GM18499 (cell line): ENCODE measurements at regions not wholly inside any gene's neighbourhood (a gene's known extent, or its start where the extent isn't known, plus 50 kb on each side); places are given as distances from the start of the nearest gene placed in this dataset.
"Not testable (repeated sequence)": the region's sequence is repeated elsewhere in the genome, so short reads cannot be mapped to it uniquely, and the experiment has no call there.

Source experiments
- ATAC-seq: cut with Tn5 transposase; IDR thresholded peaks from one replicate; pipeline ENCODE4 v1.9.1; 2021; ENCODE audit warnings: moderate number of reproducible peaks; ENCODE audit not compliant: insufficient read depth, unreplicated experiment

DNA sequence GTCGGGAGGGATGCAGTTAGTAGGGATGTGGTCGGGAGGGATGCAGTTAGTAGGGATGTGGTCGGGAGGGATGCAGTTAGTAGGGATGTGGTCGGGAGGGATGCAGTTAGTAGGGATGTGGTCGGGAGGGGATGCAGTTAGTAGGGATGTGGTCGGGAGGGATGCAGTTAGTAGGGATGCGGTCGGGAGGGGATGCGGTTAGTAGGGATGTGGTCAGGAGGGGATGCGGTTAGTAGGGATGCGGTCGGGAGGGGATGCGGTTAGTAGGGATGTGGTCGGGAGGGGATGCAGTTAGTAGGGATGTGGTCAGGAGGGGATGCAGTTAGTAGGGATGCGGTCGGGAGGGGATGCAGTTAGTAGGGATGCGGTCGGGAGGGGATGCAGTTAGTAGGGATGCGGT lies 96.2 kb downstream of the BDH1 start:
- ATAC-seq = not testable (repeated sequence)

DNA sequence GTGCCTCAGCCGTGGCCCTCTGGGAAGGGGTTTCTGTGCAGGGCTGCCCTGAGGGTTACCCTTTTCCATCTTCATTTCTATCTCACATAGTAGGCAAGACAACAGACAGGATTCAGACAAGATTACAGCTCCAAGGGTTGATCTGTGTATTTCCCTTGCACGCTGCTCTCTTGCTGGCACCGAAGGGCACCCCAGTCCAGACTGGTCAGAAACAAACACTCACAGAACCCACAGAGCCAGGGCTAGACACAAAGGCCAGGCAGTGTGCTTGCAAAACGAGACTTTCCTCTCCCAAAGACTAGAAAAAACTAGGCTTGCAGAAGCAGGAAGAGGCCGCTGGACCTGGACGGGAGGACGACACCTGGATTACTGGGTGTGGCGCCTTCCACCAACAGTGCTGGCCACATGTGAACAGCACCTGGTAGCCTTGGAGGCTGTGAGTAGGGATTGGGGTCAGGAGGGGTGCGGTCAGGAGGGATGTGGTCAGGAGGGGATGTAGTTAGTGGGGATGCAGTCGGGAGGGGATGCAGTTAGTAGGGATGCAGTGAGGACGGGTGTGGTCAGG lies 96.8 kb downstream of the BDH1 start:
- no peak for ATAC-seq

DNA sequence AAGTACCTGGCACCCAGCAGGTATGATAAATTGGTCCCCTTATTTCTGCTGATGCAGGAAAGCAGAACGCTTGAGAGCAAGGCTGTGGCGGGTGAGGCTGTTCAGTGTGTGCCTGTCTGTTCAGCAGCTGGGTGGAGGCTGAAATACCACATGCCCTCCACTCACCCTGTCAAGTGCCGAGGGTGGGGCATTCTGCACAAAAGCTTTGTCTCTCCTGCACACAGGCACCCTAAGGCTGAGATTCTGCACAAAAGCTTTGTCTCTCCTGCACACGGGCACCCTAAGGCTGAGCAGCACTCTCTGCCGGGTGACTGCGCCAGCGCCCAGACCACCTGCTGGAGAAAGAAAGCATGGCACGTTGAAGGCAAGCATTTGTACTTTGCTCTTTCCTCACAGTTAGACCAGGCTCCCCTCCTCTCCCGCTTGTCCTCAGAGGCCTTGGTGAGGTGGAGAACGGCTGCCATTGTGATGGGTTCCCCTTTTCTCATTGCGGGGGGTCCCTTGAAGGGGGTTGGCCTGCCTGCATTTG lies 97.5 kb downstream of the BDH1 start:
- ATAC-seq = no peak

DNA sequence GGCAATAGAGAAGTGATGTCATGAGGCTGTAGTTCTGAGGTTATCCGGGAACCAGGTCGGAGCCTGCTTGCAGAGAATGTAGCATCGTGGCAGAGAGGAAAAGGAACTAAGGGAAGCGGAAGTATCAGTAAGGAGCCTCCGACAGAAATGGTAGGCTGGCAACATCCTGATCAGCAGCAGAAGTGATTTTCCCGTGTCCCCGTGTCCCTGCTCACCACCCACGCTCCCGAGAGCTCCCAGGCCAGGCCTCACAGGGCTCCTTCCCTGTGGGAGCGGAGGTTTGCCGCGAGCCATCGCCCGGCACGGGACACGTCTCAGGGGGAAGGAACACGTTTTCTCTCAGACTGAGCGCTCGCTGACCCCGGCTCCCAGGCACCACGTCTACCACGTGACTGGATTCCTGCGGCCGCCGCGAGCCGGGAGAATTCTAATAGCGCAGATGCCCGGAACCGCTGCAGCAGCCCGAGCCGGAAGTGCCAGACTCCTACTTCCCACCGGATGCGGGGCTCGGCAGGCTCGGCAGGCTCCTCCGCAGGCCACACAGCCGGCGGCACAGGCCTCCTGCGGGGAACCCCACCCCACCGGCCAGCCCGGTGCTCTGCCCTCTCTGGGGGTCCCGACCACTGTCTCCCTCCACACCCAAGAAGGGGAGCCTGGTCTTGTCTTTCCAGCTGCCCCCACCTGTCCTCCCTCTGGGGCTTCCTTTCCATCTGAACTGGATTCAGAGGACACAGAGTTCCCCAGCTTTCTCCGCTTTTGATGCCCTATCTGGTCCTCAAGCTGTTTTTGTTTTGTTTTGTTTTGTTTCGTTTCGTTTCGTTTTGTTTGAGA lies 99.3 kb downstream of the BDH1 start:
- no peak for ATAC-seq

DNA sequence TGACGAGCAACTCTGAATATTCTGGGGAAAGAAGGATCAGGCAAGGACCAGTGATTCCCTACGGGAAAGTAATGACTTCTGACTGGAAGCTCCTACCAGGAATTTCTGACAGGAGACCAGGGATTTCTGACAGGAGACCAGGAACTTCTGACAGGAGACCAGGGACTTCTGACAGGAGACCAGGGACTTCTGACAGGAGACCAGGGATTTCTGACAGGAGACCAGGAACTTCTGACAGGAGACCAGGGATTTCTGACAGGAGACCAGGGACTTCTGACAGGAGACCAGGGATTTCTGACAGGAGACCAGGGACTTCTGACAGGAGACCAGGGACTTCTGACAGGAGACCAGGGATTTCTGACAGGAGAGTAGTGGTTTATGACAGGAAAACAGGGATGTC lies 100.9 kb downstream of the BDH1 start:
- ATAC-seq = not testable (repeated sequence)

DNA sequence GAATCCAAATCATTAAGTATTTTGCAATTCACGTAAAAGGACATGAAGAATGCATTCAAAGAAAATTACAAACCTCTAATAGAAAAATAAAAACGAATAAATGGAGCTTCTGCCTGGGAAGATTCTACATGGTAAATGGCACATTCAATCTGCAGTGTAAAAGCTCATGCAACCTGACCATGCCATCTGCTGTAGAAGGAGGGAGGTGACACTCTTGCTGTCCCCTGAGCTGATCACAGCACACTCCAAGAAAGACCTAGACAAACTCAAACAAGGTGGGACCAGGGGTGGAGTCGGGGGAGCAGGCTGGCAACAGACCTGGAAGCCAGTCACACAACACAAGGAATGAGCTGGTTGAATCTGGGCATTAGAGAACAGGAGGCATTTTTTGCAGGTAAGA lies 101.8 kb downstream of the BDH1 start:
- no peak for ATAC-seq

DNA sequence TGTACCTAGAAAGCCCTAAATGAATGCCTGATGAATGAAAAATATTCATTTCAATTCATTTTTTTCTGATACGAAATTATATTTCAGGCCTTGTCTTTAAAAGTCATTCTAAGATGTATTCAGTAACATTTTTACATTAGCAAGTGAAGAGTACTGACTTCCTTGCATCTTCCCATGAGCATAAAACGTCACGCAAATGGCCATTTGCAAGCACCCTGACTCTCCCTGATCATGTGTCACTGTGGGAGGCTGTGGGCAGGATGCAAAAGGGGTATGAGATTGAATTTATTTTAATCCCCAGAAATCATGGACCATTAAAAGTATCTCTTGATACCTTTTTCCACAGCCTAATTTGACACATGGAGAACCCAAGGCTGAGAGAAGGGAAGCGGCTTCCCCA lies 105.0 kb downstream of the BDH1 start:
- no peak for ATAC-seq

DNA sequence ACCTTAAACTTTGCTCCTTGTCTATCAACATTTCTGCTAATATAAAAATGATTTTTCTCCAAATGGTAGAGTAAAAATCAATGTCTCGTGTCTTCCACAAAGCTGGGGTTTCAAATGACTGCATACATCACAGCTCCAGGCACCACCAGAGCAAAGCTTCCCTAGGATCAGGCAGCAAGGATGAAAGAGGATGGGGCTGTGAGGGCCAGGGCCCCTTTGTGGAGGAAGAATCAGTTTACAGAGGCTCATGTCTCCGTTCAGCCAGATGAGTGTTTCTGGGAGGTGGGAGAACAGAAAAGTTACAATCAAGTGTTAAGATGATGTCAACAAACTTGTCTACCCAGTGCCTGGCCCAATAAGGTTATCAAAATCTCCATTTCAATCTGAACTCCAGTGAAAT lies 105.5 kb downstream of the BDH1 start:
- ATAC-seq = no peak

DNA sequence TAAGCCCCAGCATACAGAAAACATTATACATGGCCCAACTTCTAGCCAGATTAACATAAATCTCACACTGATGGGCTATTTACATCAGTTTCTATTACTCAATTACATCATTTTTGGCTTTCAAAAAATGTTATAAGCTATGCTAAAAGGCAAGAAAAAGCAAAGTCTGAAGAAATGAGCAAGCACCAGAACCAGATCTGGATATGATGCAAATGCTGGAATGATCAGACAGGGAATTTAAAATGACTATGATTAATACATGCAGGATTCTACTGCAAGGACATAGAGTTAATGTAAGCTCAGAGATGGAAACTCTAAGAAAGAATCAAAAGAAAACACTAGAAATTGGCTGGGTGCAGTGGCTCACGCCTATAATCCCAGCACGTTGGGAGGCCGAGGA lies 106.6 kb downstream of the BDH1 start:
- ATAC-seq = not testable (repeated sequence)

DNA sequence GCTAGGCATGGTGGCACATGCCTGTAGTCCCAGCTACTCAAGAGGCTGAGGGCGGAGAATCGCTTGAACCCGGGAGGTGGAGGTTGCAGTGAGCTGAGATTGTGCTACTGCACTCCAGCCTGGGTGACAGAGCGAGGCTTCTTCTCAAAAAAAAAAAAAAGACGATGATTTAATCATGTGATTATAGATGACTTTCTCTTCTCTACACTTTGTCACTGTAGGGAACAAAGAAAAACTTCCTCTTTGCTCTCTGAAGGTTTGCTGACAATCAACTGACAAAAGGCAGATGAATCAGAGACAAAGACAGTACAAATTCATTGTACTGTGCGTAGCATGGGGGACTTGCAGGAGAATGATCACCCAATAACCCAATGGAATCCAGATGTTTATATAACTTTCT lies 108.0 kb downstream of the BDH1 start:
- ATAC-seq = not testable (repeated sequence)

DNA sequence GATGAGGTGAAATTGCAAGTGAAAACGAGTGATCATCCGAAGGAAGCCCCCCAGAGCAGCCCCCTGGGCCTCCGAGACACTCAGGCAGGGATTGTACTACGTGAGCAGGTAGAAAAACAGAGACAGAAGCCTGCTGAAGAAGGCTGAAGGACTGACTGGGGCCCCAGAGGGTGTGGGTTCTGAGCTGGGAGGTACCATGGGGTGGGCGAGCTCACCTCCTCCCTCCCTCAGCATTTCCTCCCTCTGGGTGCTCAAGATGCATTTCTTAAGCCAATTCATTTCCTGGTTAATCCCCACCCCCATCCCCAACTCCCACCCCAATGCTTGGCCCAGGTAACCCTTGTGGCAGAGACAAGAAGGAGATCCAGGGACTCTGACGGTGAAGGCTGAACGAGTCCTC lies 108.7 kb downstream of the BDH1 start:
- ATAC-seq = no peak

DNA sequence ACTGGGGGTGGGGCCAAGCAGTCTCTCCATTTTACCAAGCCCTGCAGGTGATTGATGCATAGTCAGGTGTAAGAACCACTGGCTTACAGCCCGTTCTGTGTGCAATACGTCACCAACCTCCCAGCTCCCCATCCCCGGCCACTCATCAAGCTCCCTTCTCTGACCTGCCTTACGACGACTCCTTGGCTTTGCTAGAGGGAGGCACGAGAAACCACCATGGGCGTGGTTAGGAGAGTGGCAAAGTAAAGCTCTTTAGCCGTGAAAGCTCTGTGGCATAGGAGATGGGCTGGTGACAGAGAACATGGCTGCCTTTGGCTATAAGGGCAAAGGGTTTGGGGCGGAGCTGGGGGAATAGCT lies 109.1 kb downstream of the BDH1 start:
- ATAC-seq = no peak

DNA sequence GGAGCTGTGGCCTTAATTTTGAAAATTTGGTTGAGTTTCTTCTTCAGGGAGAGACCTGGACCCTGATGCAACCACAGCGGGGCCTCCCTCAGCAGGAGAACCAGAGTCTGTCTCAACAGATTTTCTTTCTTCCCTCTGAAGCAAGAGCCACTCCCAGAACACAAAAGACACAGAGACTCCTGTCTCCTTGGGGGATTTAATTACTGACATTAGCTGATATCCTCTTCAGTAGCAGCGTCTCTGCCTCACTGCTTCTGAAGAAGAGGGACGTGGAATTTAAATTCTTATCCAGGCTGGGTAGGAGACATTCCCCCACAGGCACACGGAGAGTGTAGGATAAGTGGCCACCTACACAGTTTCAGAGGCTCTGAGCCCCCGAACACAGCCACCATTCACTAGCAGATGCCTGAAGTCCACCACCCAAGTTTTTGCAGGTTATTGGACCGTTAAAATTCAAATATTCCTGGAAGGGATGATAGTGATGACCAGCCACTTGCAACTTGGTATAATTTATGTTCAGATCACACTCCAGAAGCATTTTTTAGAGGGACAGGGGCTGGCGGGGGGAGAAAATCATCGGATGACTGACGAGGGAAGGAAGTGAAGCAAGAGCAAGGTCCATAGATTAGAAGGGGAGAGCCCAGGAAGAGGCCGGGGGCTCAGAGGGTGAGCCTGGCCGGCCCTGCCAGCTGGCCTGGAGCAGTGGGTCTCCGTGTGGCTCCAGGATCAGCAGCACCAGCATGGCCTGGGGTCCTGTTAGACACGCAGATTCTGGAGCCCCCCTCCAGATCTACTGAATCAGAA lies 109.7 kb downstream of the BDH1 start:
- no peak for ATAC-seq

DNA sequence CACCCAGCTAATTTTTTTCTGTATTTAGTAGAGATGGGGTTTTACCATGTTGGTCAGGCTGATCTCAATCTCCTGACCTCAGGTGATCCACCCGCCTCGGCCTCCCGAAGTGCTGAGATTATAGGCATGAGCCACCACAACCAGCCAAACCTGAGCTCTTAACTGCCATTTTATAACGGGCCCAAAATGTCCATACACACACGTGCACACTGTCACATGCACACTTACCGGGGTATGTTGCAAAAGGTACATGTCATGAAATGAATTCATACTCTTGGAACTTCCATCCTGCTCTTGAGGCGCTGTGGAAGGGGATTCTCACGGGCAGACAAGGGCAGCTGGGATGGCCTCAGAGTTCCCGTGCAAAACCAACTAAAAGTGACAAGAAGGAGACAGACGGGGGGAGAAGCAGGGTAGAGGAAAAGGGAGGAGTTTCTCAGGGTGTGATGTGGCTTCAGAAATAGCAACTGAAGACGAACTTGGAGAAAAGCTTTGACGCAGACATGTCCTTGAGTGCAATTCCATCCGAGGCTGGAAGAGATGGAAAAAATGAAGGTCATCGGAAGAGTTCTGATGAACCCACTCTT lies 110.9 kb downstream of the BDH1 start:
- ATAC-seq = no peak

DNA sequence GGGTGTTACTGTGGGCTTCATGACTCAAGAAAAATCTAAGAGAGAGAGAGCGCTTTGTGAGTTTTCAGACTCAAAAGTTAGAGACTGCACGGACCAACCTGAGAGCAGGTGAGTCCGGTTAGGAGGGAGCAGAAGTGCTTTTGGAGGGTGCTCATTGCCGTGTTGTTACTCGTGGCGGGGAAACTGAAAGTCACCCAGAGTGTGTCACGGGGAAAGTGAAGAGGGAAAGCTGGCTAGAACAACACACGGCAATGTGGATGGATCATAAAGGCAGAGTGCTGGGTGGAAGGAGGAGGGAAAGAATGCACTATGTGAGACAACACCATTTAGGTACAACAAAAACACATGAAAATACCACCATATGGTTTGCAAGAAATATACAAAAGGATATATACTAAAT lies 112.3 kb downstream of the BDH1 start:
- ATAC-seq = no peak

DNA sequence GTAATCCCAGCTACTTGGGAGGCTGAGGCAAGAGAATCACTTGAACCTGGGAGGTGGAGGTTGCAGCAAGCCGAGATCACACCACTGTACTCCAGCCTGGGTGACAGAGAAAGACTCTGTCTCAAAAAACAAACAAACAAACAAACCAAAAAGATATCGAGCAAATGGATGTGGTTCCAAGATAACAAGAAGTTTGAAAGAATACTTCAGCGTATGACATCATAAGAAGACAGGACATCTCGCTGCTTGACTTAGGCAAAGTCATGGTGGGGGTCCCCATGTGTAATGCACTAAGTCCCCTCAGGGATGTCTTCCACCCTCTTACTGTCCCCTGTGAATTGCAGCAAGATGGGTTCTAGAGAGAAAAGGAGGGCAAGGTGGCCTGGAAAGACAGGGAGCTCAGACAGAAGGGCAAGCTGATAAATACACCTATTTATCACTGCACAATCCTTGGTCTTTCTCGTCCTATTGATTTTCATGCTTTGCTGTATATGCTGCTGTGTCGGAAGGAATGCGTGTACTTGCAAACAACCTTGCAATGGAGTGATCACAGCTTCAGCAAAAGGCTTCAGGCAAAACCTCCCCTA lies 115.0 kb downstream of the BDH1 start:
- no peak for ATAC-seq

DNA sequence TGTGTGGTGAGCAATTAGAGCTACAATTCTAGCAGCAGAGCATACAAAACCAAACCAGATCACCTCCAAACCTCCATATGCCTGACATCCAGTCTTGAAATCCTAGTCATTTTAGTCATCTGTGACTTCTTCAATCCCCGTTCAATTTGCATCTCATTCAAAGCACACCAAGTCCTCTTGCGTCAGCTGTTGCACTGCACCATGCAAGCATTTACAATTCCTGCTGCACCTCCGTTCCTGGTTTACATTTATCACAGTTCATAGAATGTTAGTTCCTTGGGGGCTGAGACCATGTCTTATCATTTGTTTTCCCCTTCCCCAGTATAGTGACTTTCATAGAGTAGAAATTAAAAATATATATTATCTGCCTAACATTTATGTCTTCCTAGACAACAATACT lies 116.9 kb downstream of the BDH1 start:
- no peak for ATAC-seq

DNA sequence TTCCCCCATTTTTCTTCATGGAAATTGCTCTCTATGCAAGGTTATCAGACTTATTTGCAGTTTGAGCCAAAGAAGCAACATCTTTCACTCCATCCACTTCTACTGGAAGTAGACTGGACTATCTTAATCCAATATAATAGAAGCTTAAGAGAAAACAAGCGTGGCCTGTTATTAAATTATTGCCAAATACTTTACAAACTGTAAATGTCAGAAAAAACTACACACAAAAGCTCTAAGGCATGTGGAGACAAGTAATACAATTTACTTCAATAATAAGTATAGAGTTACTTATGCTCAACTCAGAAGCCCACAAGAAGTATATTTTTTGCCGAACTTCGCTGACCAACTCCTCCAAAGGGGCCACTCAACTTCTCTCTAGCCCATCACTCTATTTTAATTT lies 120.3 kb downstream of the BDH1 start:
- ATAC-seq = no peak

DNA sequence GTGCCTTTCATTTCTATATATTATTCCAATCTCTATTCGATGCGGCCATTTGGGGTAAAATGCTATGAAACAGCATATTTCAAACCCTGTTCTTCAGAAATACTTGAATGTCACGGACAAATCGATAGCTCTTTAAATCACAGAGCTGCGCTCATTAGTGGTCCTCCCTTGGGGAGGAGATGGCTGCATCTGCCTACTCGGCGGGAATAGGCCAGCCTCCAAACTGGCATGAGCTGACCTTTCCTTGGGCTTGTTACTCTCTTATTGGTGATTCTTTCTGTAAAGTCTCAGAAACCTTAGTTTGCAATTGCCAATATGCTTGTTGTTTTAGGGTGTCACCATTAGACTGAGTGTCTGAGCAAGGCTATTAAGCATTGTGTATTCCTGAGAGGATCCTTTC lies 120.9 kb downstream of the BDH1 start:
- ATAC-seq = no peak

DNA sequence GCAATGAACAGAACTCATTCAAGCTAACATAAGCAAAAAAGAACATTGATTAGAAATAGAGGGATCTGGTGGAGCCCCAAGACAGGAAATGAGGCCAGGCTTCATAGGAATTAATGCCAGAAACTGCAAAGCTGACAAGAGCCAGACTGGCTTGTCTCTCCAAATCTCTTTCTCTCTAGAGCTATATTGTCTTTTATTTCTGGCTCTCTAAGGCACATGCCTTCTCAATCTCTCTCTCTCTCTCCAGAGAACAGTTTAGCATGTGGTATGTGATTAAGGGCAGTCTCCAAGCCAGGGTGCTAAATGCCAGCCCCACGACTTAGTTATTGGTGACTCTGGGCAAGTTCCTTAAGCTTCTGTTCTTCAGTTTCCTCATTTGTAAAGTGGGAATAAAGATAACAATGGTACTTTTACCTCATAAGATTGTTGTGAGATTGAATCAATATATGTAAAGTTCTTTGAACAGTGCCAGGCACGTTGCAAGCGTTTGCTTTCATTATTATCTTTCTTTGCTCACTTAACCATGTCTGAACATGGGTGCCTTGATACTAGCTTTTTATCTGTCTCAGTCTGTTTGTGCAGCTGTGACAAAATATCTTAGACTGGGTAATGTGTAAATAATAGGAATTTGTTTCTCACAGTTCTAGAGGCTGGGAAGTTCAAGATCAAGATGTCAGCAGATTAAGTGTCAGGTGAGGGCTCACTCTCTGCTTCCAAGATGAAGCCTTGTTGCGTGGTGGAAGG lies 123.2 kb downstream of the BDH1 start:
- ATAC-seq = no peak
